ENCODE measurements at regions not wholly inside any gene's neighbourhood (a gene's known extent, or its start where the extent isn't known, plus 50 kb on each side); places are given as distances from the start of the nearest gene placed in this dataset.

DNA sequence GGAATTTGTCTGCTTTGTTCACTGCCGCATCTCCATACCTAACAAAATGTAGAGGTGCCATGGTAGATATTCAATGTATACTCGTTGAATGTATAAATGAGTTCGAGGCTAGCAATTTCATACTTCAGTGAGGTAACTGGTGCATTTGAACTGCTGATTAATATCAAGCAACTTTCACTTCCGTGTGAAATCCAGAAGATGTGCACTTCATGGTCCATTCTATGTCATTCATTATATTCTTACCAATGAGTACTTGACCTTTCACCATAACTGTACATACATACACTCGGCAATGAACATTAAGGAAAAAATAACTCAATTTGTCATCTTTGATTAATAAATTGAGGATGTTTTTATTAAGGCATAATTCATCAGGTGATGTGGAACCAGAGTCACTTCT, 598.5 kb downstream of the ZNF385D start:
- H3K4me1 ChIP-seq (replicated peaks): no peaks in the 10 kb centered on the region
- H3K4me3 ChIP-seq: no peak overlapping the region
- H3K27ac ChIP-seq: no peak overlapping the region
- no peaks in the 10 kb centered on the region for H3K36me3 ChIP-seq
- no peaks in the 10 kb centered on the region for H3K27me3 ChIP-seq (replicated peaks)
- no peak for DNase-seq (ENCODE audit: low read depth in 1 of 2, low spot score in 2 of 2)
- H3K9me3 ChIP-seq (replicated peaks): no peaks in the 10 kb centered on the region

- Histone ChIP-seq H3K27ac (no peak overlapping the region), H3K4me3 (no peak overlapping the region), H3K4me1 (replicated peaks) (no peaks in the 10 kb centered on the region), H3K27me3 (replicated peaks) (no peaks in the 10 kb centered on the region), H3K9me3 (replicated peaks) (no peaks in the 10 kb centered on the region), H3K36me3 (no peaks in the 10 kb centered on the region)
- DNase-seq (ENCODE audit: low read depth in 1 of 2, low spot score in 2 of 2): no peak
Observed at GRCh38 chr3:21142949-21143348, 608.1 kb downstream of the ZNF385D start.

- Histone ChIP-seq H3K27ac (no peak overlapping the region), H3K9me3 (replicated peaks) (no peaks in the 10 kb centered on the region), H3K36me3 (no peaks in the 10 kb centered on the region), H3K4me1 (replicated peaks) (no peaks in the 10 kb centered on the region), H3K27me3 (replicated peaks) (no peaks in the 10 kb centered on the region), H3K4me3 (no peak overlapping the region)
- DNase-seq (ENCODE audit: low read depth in 1 of 2, low spot score in 2 of 2): no peak
Observed at GRCh38 chr3:21142031-21142430, 609.0 kb downstream of the ZNF385D start.

GRCh38 chr3:21140785-21141184, 610.2 kb downstream of the ZNF385D start:
- H3K27ac ChIP-seq: no peak overlapping the region
- no peaks in the 10 kb centered on the region for H3K36me3 ChIP-seq
- H3K27me3 ChIP-seq (replicated peaks): no peaks in the 10 kb centered on the region
- no peaks in the 10 kb centered on the region for H3K9me3 ChIP-seq (replicated peaks)
- DNase-seq (ENCODE audit: low read depth in 1 of 2, low spot score in 2 of 2): no peak
- no peaks in the 10 kb centered on the region for H3K4me1 ChIP-seq (replicated peaks)
- no peak overlapping the region for H3K4me3 ChIP-seq

GRCh38 chr3:21138085-21138484, 612.9 kb downstream of the ZNF385D start:
- Histone ChIP-seq H3K36me3 (no peaks in the 10 kb centered on the region), H3K27me3 (replicated peaks) (no peaks in the 10 kb centered on the region), H3K9me3 (replicated peaks) (no peaks in the 10 kb centered on the region), H3K4me1 (replicated peaks) (no peaks in the 10 kb centered on the region), H3K27ac (no peak overlapping the region), H3K4me3 (no peak overlapping the region)
- DNase-seq (ENCODE audit: low read depth in 1 of 2, low spot score in 2 of 2): no peak

DNA sequence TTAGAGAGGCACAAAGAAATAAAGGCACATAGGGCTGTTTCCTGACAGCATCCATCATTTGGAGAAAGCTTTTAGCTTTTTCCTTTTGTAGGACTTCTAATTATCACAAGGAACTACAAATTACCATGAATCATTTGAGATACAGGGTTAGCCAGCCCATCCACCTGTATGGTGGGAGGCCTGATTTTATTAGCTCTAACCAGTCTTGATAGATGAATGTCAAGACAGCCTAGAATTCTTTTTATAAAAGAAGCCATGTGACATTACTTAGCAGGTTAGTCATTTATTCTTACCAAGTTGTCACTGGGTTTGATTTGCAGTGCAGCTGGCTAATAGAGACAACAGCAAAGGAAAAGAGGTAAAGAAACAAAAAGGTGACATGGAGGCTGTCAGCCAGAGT, 618.1 kb downstream of the ZNF385D start:
- Histone ChIP-seq H3K9me3 (replicated peaks) (no peaks in the 10 kb centered on the region), H3K27ac (no peak overlapping the region), H3K36me3 (no peaks in the 10 kb centered on the region), H3K27me3 (replicated peaks) (no peaks in the 10 kb centered on the region), H3K4me3 (no peak overlapping the region), H3K4me1 (replicated peaks) (no peaks in the 10 kb centered on the region)
- no peak for DNase-seq (ENCODE audit: low read depth in 1 of 2, low spot score in 2 of 2)

DNA sequence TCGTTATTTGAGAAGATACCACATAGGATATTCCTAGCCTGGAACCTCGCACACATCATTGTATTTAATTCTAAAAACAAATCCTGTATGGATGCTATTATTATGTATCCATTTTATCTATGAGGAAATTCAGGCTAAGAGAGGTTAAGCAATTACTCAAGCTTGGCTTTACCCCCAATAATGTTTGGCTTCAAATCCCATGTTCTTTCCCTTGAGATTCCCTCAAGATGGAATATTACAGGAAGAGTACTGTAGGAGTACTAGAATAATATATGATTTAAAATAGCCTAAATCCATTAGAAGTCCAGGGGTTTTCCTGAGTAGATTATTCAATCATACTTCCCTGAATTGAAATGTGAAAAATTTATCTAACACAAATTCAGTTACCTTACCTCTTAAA, 630.2 kb downstream of the ZNF385D start:
- H3K9me3 ChIP-seq (replicated peaks): no peaks in the 10 kb centered on the region
- H3K4me1 ChIP-seq (replicated peaks): no peaks in the 10 kb centered on the region
- no peak for DNase-seq (ENCODE audit: low read depth in 1 of 2, low spot score in 2 of 2)
- H3K27ac ChIP-seq: no peak overlapping the region
- H3K4me3 ChIP-seq: no peak overlapping the region
- H3K27me3 ChIP-seq (replicated peaks): no peaks in the 10 kb centered on the region
- no peaks in the 10 kb centered on the region for H3K36me3 ChIP-seq

- H3K4me3 ChIP-seq: no peak overlapping the region
- no peak overlapping the region for H3K27ac ChIP-seq
- no peaks in the 10 kb centered on the region for H3K27me3 ChIP-seq (replicated peaks)
- no peak for DNase-seq (ENCODE audit: low read depth in 1 of 2, low spot score in 2 of 2)
- H3K9me3 ChIP-seq (replicated peaks): no peaks in the 10 kb centered on the region
- no peaks in the 10 kb centered on the region for H3K36me3 ChIP-seq
- no peaks in the 10 kb centered on the region for H3K4me1 ChIP-seq (replicated peaks)
Observed at GRCh38 chr3:21117370-21117769, 633.6 kb downstream of the ZNF385D start.

GRCh38 chr3:21109056-21109455, 642.0 kb downstream of the ZNF385D start:
- Histone ChIP-seq H3K36me3 (no peaks in the 10 kb centered on the region), H3K4me3 (no peak overlapping the region), H3K27me3 (replicated peaks) (no peaks in the 10 kb centered on the region), H3K4me1 (replicated peaks) (no peaks in the 10 kb centered on the region), H3K27ac (no peak overlapping the region), H3K9me3 (replicated peaks) (no peaks in the 10 kb centered on the region; the same call in 1 of the 2 replicates)
- DNase-seq (ENCODE audit: low read depth in 1 of 2, low spot score in 2 of 2): no peak

GRCh38 chr3:21105784-21106183, 645.2 kb downstream of the ZNF385D start:
- Histone ChIP-seq H3K36me3 (no peaks in the 10 kb centered on the region), H3K27ac (no peak overlapping the region), H3K9me3 (replicated peaks) (no peaks in the 10 kb centered on the region; the same call in 1 of the 2 replicates), H3K4me1 (replicated peaks) (no peaks in the 10 kb centered on the region), H3K27me3 (replicated peaks) (no peaks in the 10 kb centered on the region), H3K4me3 (no peak overlapping the region)
- DNase-seq (ENCODE audit: low read depth in 1 of 2, low spot score in 2 of 2): no peak

DNA sequence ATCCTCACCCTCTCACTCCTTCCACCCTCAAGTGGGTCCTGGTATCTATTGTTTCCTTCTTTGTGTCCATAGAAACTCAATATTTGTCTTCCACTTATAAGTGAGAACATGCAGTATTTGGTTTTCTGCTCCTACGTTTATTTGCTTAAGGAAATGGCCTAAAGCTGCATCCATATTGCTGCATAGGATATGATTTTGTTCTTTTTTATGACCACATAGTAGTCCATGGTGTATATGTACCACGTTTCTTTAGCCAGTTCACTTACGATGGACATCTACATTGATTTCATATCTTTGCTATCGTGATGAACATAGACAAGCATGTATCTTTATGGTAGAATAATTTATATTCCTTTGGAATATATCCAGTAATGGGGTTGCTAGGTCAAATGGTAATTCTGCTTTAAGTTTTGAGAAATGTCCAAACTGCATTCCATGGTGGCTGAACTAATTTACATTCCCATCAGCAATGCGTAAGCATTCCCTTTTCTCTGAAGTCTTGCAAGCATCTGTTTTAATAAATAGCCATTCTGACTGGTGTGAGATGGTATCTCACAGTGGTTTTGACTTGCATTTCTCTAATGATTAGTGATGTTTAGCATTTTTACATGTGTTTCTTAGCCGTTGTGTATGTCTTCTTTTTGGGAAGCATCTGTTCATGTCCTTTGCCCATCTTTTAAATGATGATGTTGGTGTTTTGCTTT, 650.2 kb downstream of the ZNF385D start:
- Histone ChIP-seq H3K27ac (no peak overlapping the region), H3K9me3 (replicated peaks) (0 out of 2 replicates have a peak, but pooled peaks cover 2% of the 10 kb centered on the region), H3K4me3 (no peak overlapping the region), H3K36me3 (no peaks in the 10 kb centered on the region), H3K27me3 (replicated peaks) (no peaks in the 10 kb centered on the region), H3K4me1 (replicated peaks) (no peaks in the 10 kb centered on the region)
- DNase-seq (ENCODE audit: low read depth in 1 of 2, low spot score in 2 of 2): no peak

- Histone ChIP-seq H3K4me3 (no peak overlapping the region), H3K27ac (no peak overlapping the region), H3K4me1 (replicated peaks) (no peaks in the 10 kb centered on the region), H3K36me3 (no peaks in the 10 kb centered on the region), H3K27me3 (replicated peaks) (no peaks in the 10 kb centered on the region), H3K9me3 (replicated peaks) (0 out of 2 replicates have a peak, but pooled peaks cover 5% of the 10 kb centered on the region)
- DNase-seq (ENCODE audit: low read depth in 1 of 2, low spot score in 2 of 2): no peak
Observed at GRCh38 chr3:21094686-21095085, 656.3 kb downstream of the ZNF385D start.

DNA sequence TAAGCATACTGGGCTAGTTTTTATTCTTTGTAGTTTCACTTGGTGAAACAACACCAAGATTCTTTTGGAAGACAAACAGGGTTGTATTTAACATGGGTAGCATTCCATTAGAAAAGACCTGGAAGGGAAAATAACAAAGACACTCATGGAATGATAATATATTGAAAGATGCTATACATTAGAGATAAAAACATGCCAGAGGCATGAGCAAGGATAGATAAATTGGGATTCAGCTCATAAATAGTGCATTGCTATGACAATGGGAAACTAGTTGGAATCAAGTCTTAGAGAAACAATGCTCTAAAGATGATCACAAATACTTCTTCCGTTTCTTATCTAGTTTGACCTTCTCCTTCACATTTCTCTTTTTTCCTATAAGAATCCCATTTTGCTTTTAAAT, 677.4 kb downstream of the ZNF385D start:
- DNase-seq (ENCODE audit: low read depth in 1 of 2, low spot score in 2 of 2): no peak
- no peaks in the 10 kb centered on the region for H3K9me3 ChIP-seq (replicated peaks)
- H3K27ac ChIP-seq: no peak overlapping the region
- H3K27me3 ChIP-seq (replicated peaks): no peaks in the 10 kb centered on the region
- H3K4me1 ChIP-seq (replicated peaks): no peaks in the 10 kb centered on the region
- H3K4me3 ChIP-seq: no peak overlapping the region
- H3K36me3 ChIP-seq: no peaks in the 10 kb centered on the region

DNA sequence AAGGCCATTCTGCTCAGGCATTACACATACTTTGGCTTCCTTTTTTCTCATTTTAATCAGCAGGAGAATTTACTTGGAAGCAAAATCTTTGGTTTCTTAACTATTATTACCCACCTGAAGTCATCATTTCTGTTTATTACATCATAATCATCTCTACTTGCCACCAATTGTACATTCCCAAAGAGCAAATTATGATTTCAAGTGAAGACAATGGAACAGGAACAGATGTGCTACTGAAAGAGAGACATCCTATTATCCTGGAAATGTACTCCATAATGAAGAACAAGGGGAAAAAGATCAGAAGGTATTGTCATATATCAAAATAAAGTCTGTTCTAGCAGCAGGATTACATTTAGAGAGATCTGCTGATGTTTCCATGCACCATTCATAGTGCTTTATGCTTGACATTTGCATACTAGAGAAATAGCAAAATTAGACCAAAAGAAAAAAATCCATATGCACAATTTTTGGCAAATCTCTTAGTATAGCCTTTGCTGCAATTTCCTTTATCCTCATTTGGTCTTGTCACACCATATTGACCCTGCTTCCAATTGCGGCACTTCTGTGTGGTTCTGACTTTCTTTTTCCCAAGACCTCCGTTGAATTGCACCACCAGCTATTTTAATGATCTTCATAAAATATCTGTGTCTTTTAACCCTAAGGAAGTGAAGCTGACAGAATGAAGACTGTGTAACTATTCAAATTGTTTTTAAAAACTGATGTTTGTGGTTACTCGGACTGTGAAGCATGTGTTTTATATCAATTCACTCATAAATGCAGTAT, 683.8 kb downstream of the ZNF385D start:
- H3K36me3 ChIP-seq: no peaks in the 10 kb centered on the region
- no peak overlapping the region for H3K27ac ChIP-seq
- no peaks in the 10 kb centered on the region for H3K27me3 ChIP-seq (replicated peaks)
- DNase-seq (ENCODE audit: low read depth in 1 of 2, low spot score in 2 of 2): no peak
- H3K4me1 ChIP-seq (replicated peaks): no peaks in the 10 kb centered on the region
- 0 out of 2 replicates have a peak, but pooled peaks cover 2% of the 10 kb centered on the region for H3K9me3 ChIP-seq (replicated peaks)
- H3K4me3 ChIP-seq: no peak overlapping the region

Measured in SJSA1 (cell line).